ENCODE measurements at regions not wholly inside any gene's neighbourhood (a gene's known extent, or its start where the extent isn't known, plus 50 kb on each side); places are given as distances from the start of the nearest gene placed in this dataset.
"Not testable (repeated sequence)": the region's sequence is repeated elsewhere in the genome, so short reads cannot be mapped to it uniquely, and the experiment has no call there.

GRCh38 chr1:185388346-185388745 is 71.3 kb upstream of the IVNS1ABP start:
- Histone ChIP-seq H3K36me3 (replicated peaks; ENCODE audit: control insufficient read depth, insufficient read depth, low read length) (no peaks in the 10 kb centered on the region), H3K27me3 (ENCODE audit: control insufficient read depth, insufficient read depth, low read length) (no peaks in the 10 kb centered on the region), H3K4me3 (ENCODE audit: insufficient read depth, low read depth, low read length) (no peak overlapping the region)
- DNase-seq, result no peak

GRCh38 chr1:185385991-185386390 is 68.9 kb upstream of the IVNS1ABP start:
- no peaks in the 10 kb centered on the region for H3K36me3 ChIP-seq (replicated peaks; ENCODE audit: control insufficient read depth, insufficient read depth, low read length)
- no peaks in the 10 kb centered on the region for H3K27me3 ChIP-seq (ENCODE audit: control insufficient read depth, insufficient read depth, low read length)
- no peak for DNase-seq
- H3K4me3 ChIP-seq (ENCODE audit: insufficient read depth, low read depth, low read length), result no peak overlapping the region

GRCh38 chr1:185383805-185384204 is 66.8 kb upstream of the IVNS1ABP start:
- H3K27me3 ChIP-seq (ENCODE audit: control insufficient read depth, insufficient read depth, low read length); DNase-seq; H3K36me3 ChIP-seq (replicated peaks; ENCODE audit: control insufficient read depth, insufficient read depth, low read length); H3K4me3 ChIP-seq (ENCODE audit: insufficient read depth, low read depth, low read length): not testable (repeated sequence)

- DNase-seq, result no peak
- no peaks in the 10 kb centered on the region for H3K27me3 ChIP-seq (ENCODE audit: control insufficient read depth, insufficient read depth, low read length)
- H3K4me3 ChIP-seq (ENCODE audit: insufficient read depth, low read depth, low read length), result no peak overlapping the region
- H3K36me3 ChIP-seq (replicated peaks; ENCODE audit: control insufficient read depth, insufficient read depth, low read length), result no peaks in the 10 kb centered on the region
These were observed 60.8 kb upstream of the IVNS1ABP start for GRCh38 chr1:185377831-185378230.

GRCh38 chr1:185376840-185377635 is 60.0 kb upstream of the IVNS1ABP start:
- no peak for DNase-seq
- H3K36me3 ChIP-seq (replicated peaks; ENCODE audit: control insufficient read depth, insufficient read depth, low read length), result no peaks in the 10 kb centered on the region
- H3K4me3 ChIP-seq (ENCODE audit: insufficient read depth, low read depth, low read length), result no peak overlapping the region
- no peaks in the 10 kb centered on the region for H3K27me3 ChIP-seq (ENCODE audit: control insufficient read depth, insufficient read depth, low read length)

GRCh38 chr1:185376288-185376687 is 59.2 kb upstream of the IVNS1ABP start:
- Histone ChIP-seq H3K36me3 (replicated peaks; ENCODE audit: control insufficient read depth, insufficient read depth, low read length) (no peaks in the 10 kb centered on the region), H3K27me3 (ENCODE audit: control insufficient read depth, insufficient read depth, low read length) (no peaks in the 10 kb centered on the region), H3K4me3 (ENCODE audit: insufficient read depth, low read depth, low read length) (no peak overlapping the region)
- DNase-seq, result no peak

GRCh38 chr1:185375583-185375982 is 58.5 kb upstream of the IVNS1ABP start:
- Histone ChIP-seq H3K36me3 (replicated peaks; ENCODE audit: control insufficient read depth, insufficient read depth, low read length) (no peaks in the 10 kb centered on the region), H3K27me3 (ENCODE audit: control insufficient read depth, insufficient read depth, low read length) (no peaks in the 10 kb centered on the region), H3K4me3 (ENCODE audit: insufficient read depth, low read depth, low read length) (no peak overlapping the region)
- DNase-seq, result no peak

DNA sequence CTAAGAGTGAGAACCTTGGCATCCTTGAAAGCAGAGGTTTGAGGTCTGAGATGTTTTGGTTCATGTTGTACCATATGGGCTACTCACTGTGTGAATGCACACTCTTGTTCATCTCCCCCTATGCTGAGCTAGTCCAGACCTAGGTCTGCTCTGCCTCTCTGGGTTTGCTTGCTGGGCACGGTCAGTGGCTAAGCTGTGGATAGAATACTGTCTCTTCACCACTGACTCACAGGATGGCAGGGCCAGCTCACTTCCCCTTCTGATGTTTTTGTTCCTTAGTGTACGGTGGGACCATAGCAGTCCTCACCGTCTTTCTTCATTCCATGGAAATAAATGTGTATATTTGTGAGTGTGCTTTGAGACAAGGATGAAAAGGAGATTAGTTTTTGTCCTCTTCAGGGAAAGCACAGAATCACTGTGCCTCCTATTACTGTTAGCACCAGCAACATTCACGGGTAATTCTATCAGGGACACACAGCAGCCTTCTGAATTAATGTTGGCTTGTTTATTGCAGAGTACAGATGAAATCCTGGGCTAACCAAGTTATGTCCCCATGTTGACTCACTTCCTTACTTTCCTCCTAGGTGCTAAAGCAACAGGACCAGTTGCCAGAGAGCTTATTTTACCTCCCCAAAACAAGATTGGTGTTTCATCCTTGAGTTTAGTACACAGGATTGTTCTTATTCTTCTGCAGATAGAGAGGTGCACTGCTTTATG is 56.9 kb upstream of the IVNS1ABP start:
- H3K27me3 ChIP-seq (ENCODE audit: control insufficient read depth, insufficient read depth, low read length), result no peaks in the 10 kb centered on the region
- H3K4me3 ChIP-seq (ENCODE audit: insufficient read depth, low read depth, low read length), result no peak overlapping the region
- no peak for DNase-seq
- no peaks in the 10 kb centered on the region for H3K36me3 ChIP-seq (replicated peaks; ENCODE audit: control insufficient read depth, insufficient read depth, low read length)

DNA sequence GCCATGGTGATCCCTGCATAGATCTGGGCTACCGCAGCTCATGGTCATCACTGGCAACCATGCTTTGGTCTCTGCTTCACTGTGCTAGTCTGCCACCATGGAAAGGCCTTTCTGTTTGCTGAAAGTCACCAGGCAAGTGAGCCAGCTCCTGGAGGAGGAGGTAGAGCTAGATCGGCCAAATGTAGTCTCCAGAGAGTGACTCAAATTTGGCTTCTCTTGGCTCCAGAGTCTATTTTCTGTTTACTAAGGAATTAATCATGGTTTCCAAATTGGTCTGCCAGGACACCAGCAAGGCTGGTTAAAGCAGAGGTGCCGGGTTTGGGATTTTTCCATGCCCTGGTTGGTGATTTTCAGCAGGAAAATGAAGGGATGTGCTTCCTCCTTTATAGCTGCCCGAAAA is 52.7 kb upstream of the IVNS1ABP start:
- Histone ChIP-seq H3K27me3 (ENCODE audit: control insufficient read depth, insufficient read depth, low read length) (no peaks in the 10 kb centered on the region), H3K4me3 (ENCODE audit: insufficient read depth, low read depth, low read length) (no peak overlapping the region), H3K36me3 (replicated peaks; ENCODE audit: control insufficient read depth, insufficient read depth, low read length) (no peaks in the 10 kb centered on the region)
- no peak for DNase-seq

- Histone ChIP-seq H3K27me3 (ENCODE audit: control insufficient read depth, insufficient read depth, low read length) (no peaks in the 10 kb centered on the region), H3K36me3 (replicated peaks; ENCODE audit: control insufficient read depth, insufficient read depth, low read length) (no peaks in the 10 kb centered on the region)
- DNase-seq, result no peak
These were observed 52.0 kb upstream of the IVNS1ABP start for GRCh38 chr1:185368913-185369491.

DNA sequence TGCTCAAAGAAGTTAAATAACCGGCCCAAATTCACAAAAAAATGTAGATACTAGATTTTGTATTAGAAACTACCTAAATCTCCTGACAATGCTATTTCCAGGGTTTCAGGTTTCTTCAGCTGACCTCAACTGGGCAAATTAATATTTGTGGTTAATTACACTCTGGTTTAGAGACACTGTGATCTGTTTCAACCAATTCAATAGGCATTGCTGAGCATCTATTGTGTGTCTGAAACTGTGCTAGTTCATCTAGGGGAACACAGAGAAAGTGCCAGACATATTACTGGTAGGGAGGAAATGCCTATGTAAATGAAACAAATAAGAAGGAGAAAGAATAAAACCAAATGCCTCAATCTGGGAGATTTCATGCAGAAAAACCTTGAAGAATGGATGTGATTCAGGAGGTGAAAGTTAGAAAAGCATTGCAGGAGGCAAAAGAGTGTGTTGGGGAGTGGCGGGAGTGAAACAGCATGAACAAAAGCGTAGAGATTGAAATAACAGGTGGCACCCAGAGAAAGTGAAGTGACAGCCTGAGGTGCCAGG is 51.3 kb upstream of the IVNS1ABP start:
- Histone ChIP-seq H3K36me3 (replicated peaks; ENCODE audit: control insufficient read depth, insufficient read depth, low read length) (no peaks in the 10 kb centered on the region), H3K4me3 (ENCODE audit: insufficient read depth, low read depth, low read length) (no peak overlapping the region), H3K27me3 (ENCODE audit: control insufficient read depth, insufficient read depth, low read length) (no peaks in the 10 kb centered on the region)
- no peak for DNase-seq

More at GRCh38 chr1:185368913-185369491, 52.0 kb upstream of the IVNS1ABP start:
- H3K4me3 ChIP-seq (ENCODE audit: insufficient read depth, low read depth, low read length), result no peak overlapping the region

DNA sequence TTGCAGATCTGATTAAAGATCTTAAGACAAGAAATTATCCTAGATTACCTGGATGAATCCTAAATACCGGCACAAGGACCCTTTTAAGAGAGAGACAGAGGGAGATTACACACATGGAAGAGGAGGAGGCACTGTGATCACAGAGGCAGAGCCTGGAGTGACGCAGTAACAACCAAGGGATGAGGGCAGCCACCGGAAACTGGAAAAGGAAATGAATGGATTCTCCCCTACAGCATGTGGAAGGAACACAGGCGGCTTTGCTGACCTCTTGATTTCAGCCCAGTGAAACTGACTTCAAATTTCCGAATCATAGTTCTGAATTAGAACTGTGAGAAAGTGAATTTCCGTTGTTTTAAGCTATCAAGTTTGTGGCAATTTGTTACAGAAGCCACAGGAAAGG is 50.2 kb upstream of the IVNS1ABP start:
- DNase-seq, result no peak
- H3K36me3 ChIP-seq (replicated peaks; ENCODE audit: control insufficient read depth, insufficient read depth, low read length), result no peaks in the 10 kb centered on the region

More for the DNA sequence above, 50.2 kb upstream of the IVNS1ABP start:
- H3K27me3 ChIP-seq (ENCODE audit: control insufficient read depth, insufficient read depth, low read length), result no peaks in the 10 kb centered on the region
- H3K4me3 ChIP-seq (ENCODE audit: insufficient read depth, low read depth, low read length), result no peak overlapping the region
